Body of pancreas (tissue), 4 donors: ENCODE measurements at regions not wholly inside any gene's neighbourhood (a gene's known extent, or its start where the extent isn't known, plus 50 kb on each side); places are given as distances from the start of the nearest gene placed in this dataset.

Experiments
- POLR2A ChIP-seq, 3 donors: fragments of 450-650 bp; IDR thresholded peaks; one replicate each; pipeline ENCODE4 v1.6.1; 2016; ENCODE audit warnings: antibody characterized with exemption in 3 of 3, mild to moderate bottlenecking in 2 of 3
- TF ChIP-seq, protein P1 (sequence below), 7 experiments: fragments of 450-650 bp in 4 of 7; fragments of 200-600 bp in 3 of 7; sonication (generic) in 3 of 7; IDR thresholded peaks; one replicate each; pipeline ENCODE4 v1.5.1; 2016 to 2019; ENCODE audit warnings: antibody characterized with exemption in 7 of 7

- TF ChIP-seq POLR2A (IDR thresholded peaks at IDR 0.05) = no peak
- TF ChIP-seq, protein P1, sequence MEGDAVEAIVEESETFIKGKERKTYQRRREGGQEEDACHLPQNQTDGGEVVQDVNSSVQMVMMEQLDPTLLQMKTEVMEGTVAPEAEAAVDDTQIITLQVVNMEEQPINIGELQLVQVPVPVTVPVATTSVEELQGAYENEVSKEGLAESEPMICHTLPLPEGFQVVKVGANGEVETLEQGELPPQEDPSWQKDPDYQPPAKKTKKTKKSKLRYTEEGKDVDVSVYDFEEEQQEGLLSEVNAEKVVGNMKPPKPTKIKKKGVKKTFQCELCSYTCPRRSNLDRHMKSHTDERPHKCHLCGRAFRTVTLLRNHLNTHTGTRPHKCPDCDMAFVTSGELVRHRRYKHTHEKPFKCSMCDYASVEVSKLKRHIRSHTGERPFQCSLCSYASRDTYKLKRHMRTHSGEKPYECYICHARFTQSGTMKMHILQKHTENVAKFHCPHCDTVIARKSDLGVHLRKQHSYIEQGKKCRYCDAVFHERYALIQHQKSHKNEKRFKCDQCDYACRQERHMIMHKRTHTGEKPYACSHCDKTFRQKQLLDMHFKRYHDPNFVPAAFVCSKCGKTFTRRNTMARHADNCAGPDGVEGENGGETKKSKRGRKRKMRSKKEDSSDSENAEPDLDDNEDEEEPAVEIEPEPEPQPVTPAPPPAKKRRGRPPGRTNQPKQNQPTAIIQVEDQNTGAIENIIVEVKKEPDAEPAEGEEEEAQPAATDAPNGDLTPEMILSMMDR (IDR thresholded peaks at IDR 0.05) = no peak
Measured at GRCh38 chr1:219330001-219330400, 156.3 kb downstream of the LYPLAL1 start.
